HL-60 (cell line): ENCODE measurements at regions not wholly inside any gene's neighbourhood (a gene's known extent, or its start where the extent isn't known, plus 50 kb on each side); places are given as distances from the start of the nearest gene placed in this dataset.

Source experiments
- CTCF ChIP-seq: IDR thresholded peaks from one replicate; pipeline ENCODE4 v1.5.1; 2011; ENCODE audit warnings: low read length, control low read depth, inconsistent platforms; ENCODE audit not compliant: insufficient read depth
- POLR2AphosphoS5 ChIP-seq: IDR thresholded peaks from 2 replicates; pipeline ENCODE4 v1.6.1; 2012; ENCODE audit warnings: low read depth
- REST ChIP-seq: IDR thresholded peaks from 2 replicates; pipeline ENCODE4 v1.6.1; 2012; ENCODE audit warnings: low read depth; ENCODE audit not compliant: insufficient replicate concordance

- TF ChIP-seq CTCF = no peak
- TF ChIP-seq REST = no peak
- no peak for TF ChIP-seq POLR2AphosphoS5
Measured at GRCh38 chr5:61771062-61771461, 439.0 kb downstream of the ZSWIM6 start.
